SU-DHL-6 (cell line): ENCODE measurements at regions not wholly inside any gene's neighbourhood (a gene's known extent, or its start where the extent isn't known, plus 50 kb on each side); places are given as distances from the start of the nearest gene placed in this dataset.

Experiments used
- H2AFZ ChIP-seq: fragments of 200-600 bp; sonication (generic); 2 replicates; pipeline ENCODE4 v1.6.1; 2014; ENCODE audit warnings: low read depth, mild to moderate bottlenecking, moderate library complexity, mixed read lengths, antibody characterized with exemption, low read length; ENCODE audit not compliant: severe bottlenecking
- H3F3A ChIP-seq: fragments of 200-600 bp; shearing (Covaris generic); 2 replicates; pipeline ENCODE4 v1.6.0; 2016; ENCODE audit warnings: antibody characterized with exemption, mild to moderate bottlenecking; ENCODE audit not compliant: insufficient read depth
- H3K27ac ChIP-seq: fragments of 200-600 bp; sonication (generic); 2 replicates; pipeline ENCODE4 v1.5.1; 2016; ENCODE audit warnings: low read depth, mild to moderate bottlenecking, low read length, moderate library complexity, mixed read lengths
- H3K27me3 ChIP-seq: fragments of 200-600 bp; sonication (generic), shearing (Covaris generic); 2 replicates; pipeline ENCODE4 v1.6.0; 2014; ENCODE audit warnings: mild to moderate bottlenecking, low read length
- H3K36me3 ChIP-seq: fragments of 200-600 bp; sonication (generic); 2 replicates; pipeline ENCODE4 v1.6.1; 2014; ENCODE audit warnings: mild to moderate bottlenecking, low read length, mixed read lengths
- H3K4me2 ChIP-seq: fragments of 300-600, 200-600 bp; shearing (Covaris generic), sonication (generic); 2 replicates; pipeline ENCODE4 v1.6.0; 2014; ENCODE audit warnings: low read length, low read depth, mild to moderate bottlenecking; ENCODE audit not compliant: poor library complexity, severe bottlenecking
- H3K4me3 ChIP-seq: fragments of 200-600 bp; sonication (generic); 2 replicates; pipeline ENCODE4 v1.5.1; 2014; ENCODE audit warnings: antibody characterized with exemption, low read length, mild to moderate bottlenecking, mixed read lengths; ENCODE audit not compliant: insufficient read depth, poor library complexity, severe bottlenecking
- H3K79me2 ChIP-seq: fragments of 200-600 bp; sonication (generic); 2 replicates; pipeline ENCODE4 v1.6.1; 2014; ENCODE audit warnings: mild to moderate bottlenecking, low read length, moderate library complexity; ENCODE audit not compliant: insufficient read depth
- H3K9ac ChIP-seq: fragments of 200-600 bp; sonication (generic); 2 replicates; pipeline ENCODE4 v1.7.0; 2014; ENCODE audit warnings: mild to moderate bottlenecking, low read length
- H3K9me2 ChIP-seq: fragments of 200-600 bp; sonication (generic); replicated peaks from 2 replicates; pipeline ENCODE4 v1.6.1; 2014; ENCODE audit warnings: low read length; ENCODE audit not compliant: insufficient read depth
- H3K9me3 ChIP-seq: fragments of 200-600 bp; sonication (generic); 2 replicates; pipeline ENCODE4 v1.6.1; 2014; ENCODE audit warnings: low read length, mixed read lengths; ENCODE audit not compliant: insufficient read depth
- H4K20me1 ChIP-seq: fragments of 200-600 bp; sonication (generic); 2 replicates; pipeline ENCODE4 v1.6.1; 2014; ENCODE audit warnings: low read depth, mild to moderate bottlenecking, antibody characterized with exemption, low read length, moderate library complexity, mixed read lengths
- CTCF ChIP-seq: fragments of 200-600 bp; sonication (generic); IDR thresholded peaks from one replicate; pipeline ENCODE4 v1.5.1; 2017; ENCODE audit warnings: antibody characterized with exemption, mild to moderate bottlenecking, low read length, moderate library complexity; ENCODE audit not compliant: insufficient read depth, poor library complexity, severe bottlenecking
- EZH2phosphoT487 ChIP-seq: fragments of 200-600 bp; sonication (generic), shearing (Covaris generic); conservative IDR thresholded peaks from 2 replicates; pipeline ENCODE4 v1.6.1; 2018; ENCODE audit warnings: mild to moderate bottlenecking, antibody characterized with exemption, low read length, moderate library complexity, mixed read lengths

- H3K9me2 ChIP-seq, result no peaks in the 10 kb centered on the region
- H3K27me3 ChIP-seq, result no peaks in the 10 kb centered on the region
- TF ChIP-seq CTCF (no peak), EZH2phosphoT487 (no peak)
- H3K9me3 ChIP-seq, result no peaks in the 10 kb centered on the region
- no peak overlapping the region for H3K27ac ChIP-seq
- H3K4me3 ChIP-seq, result no peak overlapping the region
- no peaks in the 10 kb centered on the region for H3K36me3 ChIP-seq
- no peak overlapping the region for H3K4me2 ChIP-seq
- no peaks in the 10 kb centered on the region for H3F3A ChIP-seq
- H4K20me1 ChIP-seq, result no peaks in the 10 kb centered on the region
- H2AFZ ChIP-seq, result no peak overlapping the region
- no peak overlapping the region for H3K9ac ChIP-seq
- no peaks in the 10 kb centered on the region for H3K79me2 ChIP-seq
Observed at GRCh38 chr12:75613981-75614380, 102.6 kb upstream of the KRR1 start.

GRCh38 chr12:75611041-75611440 lies 99.6 kb upstream of the KRR1 start:
- Histone ChIP-seq H3K27me3 (no peaks in the 10 kb centered on the region), H3F3A (no peaks in the 10 kb centered on the region), H3K9me2 (no peaks in the 10 kb centered on the region), H3K79me2 (no peaks in the 10 kb centered on the region), H3K4me3 (no peak overlapping the region), H3K27ac (no peak overlapping the region), H4K20me1 (no peaks in the 10 kb centered on the region), H3K9ac (no peak overlapping the region), H3K9me3 (no peaks in the 10 kb centered on the region), H3K4me2 (no peak overlapping the region), H2AFZ (no peak overlapping the region), H3K36me3 (no peaks in the 10 kb centered on the region)
- TF ChIP-seq CTCF (peak; percentile 15), EZH2phosphoT487 (no peak)

GRCh38 chr12:75606956-75607355 lies 95.5 kb upstream of the KRR1 start:
- Histone ChIP-seq H3K36me3 (no peaks in the 10 kb centered on the region), H2AFZ (no peak overlapping the region), H3K27ac (no peak overlapping the region), H3K4me3 (no peak overlapping the region), H3K4me2 (no peak overlapping the region), H3K27me3 (no peaks in the 10 kb centered on the region), H3K9me3 (no peaks in the 10 kb centered on the region), H3K79me2 (no peaks in the 10 kb centered on the region), H3F3A (no peaks in the 10 kb centered on the region), H3K9ac (no peak overlapping the region), H4K20me1 (no peaks in the 10 kb centered on the region), H3K9me2 (no peaks in the 10 kb centered on the region)
- TF ChIP-seq CTCF (no peak), EZH2phosphoT487 (no peak)
